ENCODE measurements at regions not wholly inside any gene's neighbourhood (a gene's known extent, or its start where the extent isn't known, plus 50 kb on each side); places are given as distances from the start of the nearest gene placed in this dataset.
"Not testable (repeated sequence)": the region's sequence is repeated elsewhere in the genome, so short reads cannot be mapped to it uniquely, and the experiment has no call there.

DNA sequence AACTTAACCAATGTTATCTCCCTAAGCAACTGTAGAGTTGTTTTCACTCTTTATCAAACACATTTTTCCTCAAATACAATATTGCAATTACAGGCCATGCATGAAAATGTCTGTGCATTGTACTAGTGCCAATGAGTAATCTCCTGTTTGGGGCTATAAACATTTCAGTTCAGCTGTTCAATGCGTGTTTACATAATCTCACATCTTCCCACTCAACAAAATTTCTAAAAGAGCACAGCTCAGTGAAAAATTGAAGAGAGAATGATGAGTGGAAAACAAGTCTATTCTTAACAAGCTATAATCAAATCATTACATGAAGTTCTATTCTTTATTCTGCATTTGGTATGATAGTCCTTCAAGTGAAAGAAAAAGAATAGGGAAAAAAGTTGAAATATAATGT, 780.5 kb upstream of the CDH9 start:
- no peak for DNase-seq

GRCh38 chr5:27814983-27815382, 776.6 kb upstream of the CDH9 start:
- DNase-seq, result no peak

DNA sequence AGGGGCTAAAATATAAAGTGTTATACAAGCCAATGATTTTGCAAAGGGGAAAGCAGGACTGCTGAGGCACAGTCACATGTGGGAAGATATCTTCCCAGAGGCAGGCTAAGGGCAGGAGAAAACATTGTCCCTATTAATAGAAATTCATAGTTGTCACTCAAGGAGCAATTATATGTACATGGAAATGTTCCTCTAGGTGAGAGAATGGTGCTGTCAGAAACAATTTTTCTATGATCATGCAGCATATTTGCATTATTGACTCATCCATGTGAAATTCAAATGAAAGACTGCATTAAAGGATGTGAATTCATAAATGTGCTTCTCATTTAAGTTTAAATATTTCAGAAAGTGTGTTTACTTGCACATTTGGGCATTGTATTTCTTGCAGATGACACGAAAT, 775.9 kb upstream of the CDH9 start:
- DNase-seq, result no peak

DNA sequence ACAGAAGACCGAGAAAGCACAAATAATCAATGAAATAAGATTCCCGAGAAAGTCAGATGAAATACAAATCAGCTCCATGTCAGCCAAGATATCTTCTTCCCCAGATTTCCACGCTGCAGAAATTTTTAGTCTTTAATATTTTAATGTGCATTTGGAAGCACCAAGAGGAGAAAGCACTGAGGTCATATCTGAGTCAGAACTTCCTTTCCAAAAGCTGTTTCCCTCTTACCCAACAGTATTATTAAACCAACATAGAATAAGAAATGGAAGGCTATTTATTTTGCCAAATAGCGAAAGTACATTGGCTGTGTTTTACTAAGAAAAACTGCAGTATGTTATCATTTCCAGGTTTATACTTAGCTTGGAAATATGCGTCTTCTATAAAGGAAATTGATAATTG, 772.1 kb upstream of the CDH9 start:
- no peak for DNase-seq

DNA sequence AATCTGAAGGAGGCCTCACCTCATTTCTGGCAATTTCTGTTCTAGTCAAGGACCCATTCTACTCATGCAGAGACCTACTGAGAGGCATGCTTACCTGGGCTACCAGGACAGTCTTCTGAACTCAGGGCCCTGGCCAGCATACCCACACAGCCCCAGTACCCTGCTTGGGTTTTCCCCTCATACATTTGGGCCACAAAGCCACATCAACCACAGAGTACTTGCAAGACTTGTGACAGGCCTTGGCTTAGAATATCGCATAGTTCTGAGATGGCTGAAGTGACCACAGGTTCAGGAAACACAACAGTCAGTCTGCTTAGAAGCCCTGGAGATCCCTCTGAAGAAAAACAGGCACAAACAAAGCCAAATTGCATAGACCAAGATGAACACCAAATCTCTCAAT, 758.8 kb upstream of the CDH9 start:
- DNase-seq, result no peak

- no peak for DNase-seq
Observed at GRCh38 chr5:27788184-27788583, 749.8 kb upstream of the CDH9 start.

DNA sequence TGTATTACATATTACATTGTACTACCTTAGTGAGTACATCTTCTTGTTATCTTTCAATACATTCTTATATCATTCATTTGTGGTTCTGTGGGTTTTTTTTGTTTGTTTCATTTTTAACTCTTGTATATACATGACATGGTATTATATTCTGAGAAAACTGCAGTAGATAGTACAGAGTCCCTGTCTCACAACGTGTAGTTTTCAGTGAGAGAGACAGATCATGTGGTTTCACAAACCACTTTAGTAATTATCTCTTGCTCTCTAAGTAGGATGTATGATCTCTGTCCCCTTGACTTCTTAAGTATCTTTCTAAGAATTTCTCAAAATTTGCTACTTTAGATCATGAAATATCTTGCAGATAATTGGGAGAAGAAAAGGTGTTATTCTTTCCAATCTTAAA, 745.9 kb upstream of the CDH9 start:
- DNase-seq, result no peak

- DNase-seq, result no peak
Observed at GRCh38 chr5:27778121-27778520, 739.7 kb upstream of the CDH9 start.

DNA sequence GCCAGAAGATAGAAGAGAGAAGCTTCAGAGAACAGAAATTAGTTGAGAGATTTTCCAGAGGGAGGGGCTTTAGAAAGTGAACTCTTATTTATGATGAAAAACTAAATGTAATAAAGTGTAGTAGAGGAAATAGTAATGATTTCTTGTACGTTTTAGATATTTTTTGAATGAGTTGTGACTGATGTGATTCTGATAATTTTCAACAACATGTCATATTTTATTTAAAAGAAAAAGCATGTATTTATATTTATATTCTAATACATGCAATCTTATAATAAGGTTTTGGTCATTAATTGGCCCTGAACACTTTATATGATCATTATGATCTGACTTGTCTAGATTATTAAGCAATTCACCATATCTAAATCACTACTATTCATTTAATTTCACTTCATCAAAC, 735.2 kb upstream of the CDH9 start:
- no peak for DNase-seq

GRCh38 chr5:27773166-27773565, 734.8 kb upstream of the CDH9 start:
- DNase-seq, result no peak

GRCh38 chr5:27769748-27770402, 731.5 kb upstream of the CDH9 start:
- no peak for DNase-seq

GRCh38 chr5:27748847-27749246, 710.5 kb upstream of the CDH9 start:
- no peak for DNase-seq

DNA sequence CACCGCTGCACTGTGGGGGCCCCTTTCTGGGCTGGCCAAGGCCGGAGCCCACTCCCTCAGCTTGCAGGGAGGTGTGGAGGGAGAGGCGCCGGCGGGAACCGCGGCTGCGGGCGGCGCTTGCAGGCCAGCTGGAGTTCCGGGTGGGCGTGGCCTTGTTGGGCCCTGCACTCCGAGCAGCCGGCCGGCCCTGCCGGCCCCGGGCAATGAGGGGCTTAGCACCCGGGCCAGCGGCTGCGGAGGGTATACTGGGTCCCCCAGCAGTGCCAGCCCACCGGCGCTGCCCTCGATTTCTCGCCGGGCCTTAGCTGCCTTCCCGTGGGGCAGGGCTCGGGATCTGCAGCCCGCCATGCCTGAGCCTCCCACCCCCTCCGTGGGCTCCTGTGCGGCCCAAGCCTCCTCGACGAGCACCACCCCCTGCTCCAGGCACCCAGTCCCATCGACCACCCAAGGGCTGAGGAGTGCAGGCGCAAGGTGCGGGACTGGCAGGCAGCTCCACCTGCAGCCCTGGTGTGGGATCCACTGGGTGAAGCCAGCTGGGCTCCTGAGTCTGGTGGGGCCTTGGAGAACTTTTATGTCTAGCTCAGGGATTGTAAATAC, 705.1 kb upstream of the CDH9 start:
- not testable (repeated sequence) for DNase-seq

- no peak for DNase-seq
Observed at GRCh38 chr5:27742805-27743204, 704.4 kb upstream of the CDH9 start.

DNA sequence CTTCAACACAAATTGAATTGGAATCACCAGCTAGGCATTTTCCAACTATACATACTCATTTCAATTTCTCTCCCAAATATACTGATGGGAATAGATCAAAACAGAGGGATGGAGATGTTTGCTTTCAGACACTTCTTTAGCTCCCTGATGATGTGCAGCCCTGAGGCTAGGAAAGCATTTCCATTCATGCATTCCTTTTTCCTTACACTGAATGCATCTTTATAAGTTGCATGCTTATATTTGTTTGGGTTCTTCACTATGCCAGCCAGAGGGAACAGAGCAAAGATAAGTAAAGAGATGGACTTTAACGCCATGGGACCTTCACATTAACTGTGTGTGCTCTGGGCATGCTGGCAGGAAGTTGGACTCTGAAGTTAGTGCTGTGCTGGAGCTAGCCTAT, 696.5 kb upstream of the CDH9 start:
- no peak for DNase-seq

- DNase-seq, result no peak
Observed at GRCh38 chr5:27733237-27733636, 694.9 kb upstream of the CDH9 start.

- DNase-seq, result no peak
Observed at GRCh38 chr5:27727254-27727653, 688.9 kb upstream of the CDH9 start.

DNA sequence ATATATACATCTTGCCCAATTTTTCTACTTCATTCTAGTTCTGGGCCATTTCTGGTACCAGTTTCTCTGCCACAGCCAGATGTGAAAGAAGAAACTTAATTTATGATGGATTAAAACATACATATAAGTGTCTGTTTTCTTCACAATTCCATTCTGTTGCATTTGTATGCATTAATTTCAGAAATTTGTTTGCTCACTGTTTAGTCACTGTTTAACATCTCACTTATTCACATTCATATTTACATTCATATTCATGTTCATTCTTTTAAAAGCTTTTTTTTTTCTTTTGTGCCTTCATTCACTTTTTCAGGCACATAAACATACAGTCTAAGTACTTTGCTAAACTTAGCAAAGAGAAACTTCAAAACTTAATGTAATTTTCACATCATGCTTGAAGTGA, 684.0 kb upstream of the CDH9 start:
- DNase-seq, result no peak

- DNase-seq, result no peak
Observed at GRCh38 chr5:27708534-27708933, 670.1 kb upstream of the CDH9 start.

- no peak for DNase-seq
Observed at GRCh38 chr5:27706832-27707231, 668.4 kb upstream of the CDH9 start.

DNA sequence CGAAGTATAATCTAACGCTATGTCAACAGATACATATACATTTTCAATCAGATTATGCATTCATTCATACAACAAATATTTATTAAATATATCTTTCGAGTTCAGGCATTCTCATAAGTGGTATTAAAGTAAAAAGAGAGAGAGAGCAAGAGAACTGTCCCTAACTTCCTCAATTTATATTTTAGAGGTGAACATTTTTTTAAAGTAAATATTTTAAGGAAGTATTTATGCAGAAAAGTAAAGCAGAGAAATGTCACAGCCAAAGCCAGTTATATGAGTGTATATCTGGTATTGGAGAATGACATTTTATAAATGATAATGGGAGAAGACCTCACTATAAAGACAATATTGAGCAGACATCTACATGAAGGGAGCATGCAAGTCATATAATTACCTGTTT, 667.3 kb upstream of the CDH9 start:
- DNase-seq, result no peak

DNA sequence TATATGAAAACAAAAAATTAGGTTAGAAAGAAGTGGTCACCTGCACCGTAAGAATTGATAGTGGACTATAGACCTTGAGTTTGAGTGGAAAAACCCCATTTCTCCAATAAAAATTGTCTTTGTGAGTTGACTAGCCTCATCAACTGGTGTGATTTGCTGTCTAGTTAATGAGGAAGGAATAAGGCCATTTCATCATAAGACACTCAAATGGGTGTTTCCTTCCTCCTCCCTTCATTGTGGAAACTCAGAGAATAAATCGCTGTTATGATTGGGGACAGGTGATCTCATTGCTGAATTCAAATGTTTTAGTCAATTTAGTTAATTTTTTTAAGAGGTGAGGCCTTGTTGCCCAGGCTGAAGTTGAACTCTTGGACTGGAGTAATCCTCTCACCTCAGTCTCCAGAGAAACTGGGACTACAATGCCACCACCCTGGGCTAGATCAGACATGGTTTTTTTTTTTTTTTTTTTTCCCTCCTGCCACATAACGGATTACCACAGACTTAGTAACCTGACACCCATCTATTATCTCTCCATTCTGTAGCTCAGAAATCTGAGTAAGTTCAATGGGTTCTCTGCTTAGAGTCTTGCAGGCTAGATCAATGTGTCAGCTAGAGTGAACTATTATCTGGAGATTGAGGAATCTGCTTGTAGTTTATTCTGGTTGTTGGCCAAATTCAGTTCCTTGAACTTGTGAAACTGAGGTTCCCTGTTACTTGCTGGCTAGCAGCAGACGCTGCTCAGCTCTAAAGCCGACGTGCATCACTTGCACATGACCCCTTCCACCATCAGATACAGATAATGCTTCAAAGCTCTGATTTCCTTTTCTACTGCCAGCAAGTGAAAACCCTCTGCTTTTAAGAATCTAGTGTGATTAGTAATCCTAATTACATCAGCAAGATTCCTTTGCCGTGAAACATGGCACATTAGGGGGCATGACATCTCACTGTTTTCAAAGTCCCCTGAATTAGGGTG, 663.8 kb upstream of the CDH9 start:
- no peak for DNase-seq

DNA sequence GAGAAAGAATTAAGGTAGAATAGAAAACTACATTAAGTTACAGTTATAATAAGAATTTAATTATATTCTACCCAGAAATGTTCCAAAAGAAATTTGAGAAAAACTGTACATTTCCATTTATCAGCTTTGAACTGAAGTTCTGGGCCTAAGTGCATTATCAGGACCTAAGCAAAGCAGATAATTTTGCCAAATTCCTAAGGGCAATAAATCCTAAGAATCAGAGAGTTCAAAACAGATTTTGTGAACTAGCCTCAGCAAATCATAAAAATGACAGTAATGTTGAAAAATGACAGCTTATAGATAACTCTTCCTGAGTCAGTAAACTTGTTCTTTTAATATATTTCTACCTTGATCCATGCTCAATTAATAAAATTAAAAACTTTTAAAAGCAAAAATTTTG, 662.1 kb upstream of the CDH9 start:
- no peak for DNase-seq

DNA sequence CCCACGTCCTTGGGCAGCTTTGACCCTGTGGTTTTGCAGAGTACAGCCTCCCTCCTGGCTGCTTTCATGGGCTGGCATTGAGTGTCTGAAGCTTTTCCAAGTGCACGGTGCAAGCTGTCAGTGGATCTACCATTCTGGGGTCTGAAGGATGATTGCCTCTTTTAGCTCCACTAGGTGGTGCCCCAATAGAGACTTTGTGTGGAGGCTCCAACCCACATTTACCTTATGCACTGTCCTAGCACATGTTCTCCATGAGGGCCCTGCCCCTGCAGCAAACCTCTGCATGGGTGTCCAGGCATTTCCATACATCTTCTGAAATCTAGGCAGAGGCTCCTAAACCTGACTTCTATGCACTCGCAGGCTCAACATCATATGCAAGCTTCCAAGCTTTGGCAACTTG, 644.2 kb upstream of the CDH9 start:
- DNase-seq, result no peak
